H1 (cell line): ENCODE measurements at regions not wholly inside any gene's neighbourhood (a gene's known extent, or its start where the extent isn't known, plus 50 kb on each side); places are given as distances from the start of the nearest gene placed in this dataset.

ENCODE experiments used
- BCL11A ChIP-seq, 2 experiments: IDR thresholded peaks; one replicate each; pipeline ENCODE4 v1.6.1; 2011; ENCODE audit warnings: low read depth in 2 of 2, low read length in 2 of 2, mild to moderate bottlenecking in 2 of 2
- CBX5 ChIP-seq: fragments of 300-800, 300-1000 bp; sonication (generic); IDR thresholded peaks from 2 replicates; pipeline ENCODE4 v1.7.1; 2016; ENCODE audit warnings: antibody characterized with exemption, low read length, low read depth
- CBX8 ChIP-seq: fragments of 300-800, 300-1000 bp; sonication (generic); IDR thresholded peaks from 2 replicates; pipeline ENCODE4 v1.7.1; 2016; ENCODE audit warnings: low read depth, low read length, borderline replicate concordance
- CHD7 ChIP-seq: fragments of 300-600 bp; sonication (generic); IDR thresholded peaks from 2 replicates; pipeline ENCODE4 v1.7.1; 2012; ENCODE audit warnings: low read length, moderate library complexity, mild to moderate bottlenecking, inconsistent platforms; ENCODE audit not compliant: insufficient replicate concordance
- EP300 ChIP-seq, 2 experiments: IDR thresholded peaks; 1 replicate in 1 of 2; 2 replicates in 1 of 2; pipeline ENCODE4 v1.6.1; 2011 to 2012; ENCODE audit warnings: low read depth in 2 of 2, low read length in 2 of 2, mild to moderate bottlenecking in 2 of 2, borderline replicate concordance in 1 of 2, inconsistent platforms in 1 of 2, moderate library complexity in 1 of 2
- FOSL1 ChIP-seq: IDR thresholded peaks from 2 replicates; pipeline ENCODE4 v1.6.1; 2011; ENCODE audit warnings: mild to moderate bottlenecking, low read depth, low read length, moderate library complexity; ENCODE audit not compliant: insufficient read depth
- JUN ChIP-seq: IDR thresholded peaks from 2 replicates; pipeline ENCODE4 v1.6.1; 2011; ENCODE audit warnings: low read depth, mild to moderate bottlenecking, improper control_type of control experiment, low read length
- KDM4A ChIP-seq: IDR thresholded peaks from one replicate; pipeline ENCODE4 v1.7.1; 2012; ENCODE audit warnings: low read depth, mild to moderate bottlenecking, moderate library complexity, low read length, inconsistent platforms; ENCODE audit not compliant: severe bottlenecking
- KDM5A ChIP-seq: fragments of 200-600 bp; IDR thresholded peaks from 2 replicates; pipeline ENCODE4 v1.7.1; 2012; ENCODE audit warnings: mild to moderate bottlenecking, low read length, inconsistent platforms, mixed read lengths
- MAFK ChIP-seq: IDR thresholded peaks from 2 replicates; pipeline ENCODE4 v1.6.1; 2012; ENCODE audit warnings: low read depth, mild to moderate bottlenecking, improper control_type of control experiment, low read length
- NRF1 ChIP-seq: IDR thresholded peaks from 2 replicates; pipeline ENCODE4 v1.6.1; 2011; ENCODE audit warnings: mild to moderate bottlenecking, low read depth, low read length, improper control_type of control experiment
- SP1 ChIP-seq: IDR thresholded peaks from 2 replicates; pipeline ENCODE4 v1.6.1; 2011; ENCODE audit warnings: low read depth, low read length
- YY1 ChIP-seq: IDR thresholded peaks from 2 replicates; pipeline ENCODE4 v1.6.1; 2011; ENCODE audit warnings: low read depth, mild to moderate bottlenecking, low read length

- TF ChIP-seq CHD7 = no peak
- TF ChIP-seq EP300 (IDR thresholded peaks at IDR 0.05; ENCODE audit: borderline replicate concordance in 1 of 2, low read depth in 2 of 2, low read length in 2 of 2) = no peak
- no peak for TF ChIP-seq KDM5A
- no peak for TF ChIP-seq FOSL1
- no peak for TF ChIP-seq JUN
- no peak for TF ChIP-seq SP1
- TF ChIP-seq BCL11A (IDR thresholded peaks at IDR 0.05; ENCODE audit: low read depth in 2 of 2, low read length in 2 of 2) = no peak
- TF ChIP-seq CBX8 = no peak
- TF ChIP-seq KDM4A = no peak
- no peak for TF ChIP-seq CBX5
- TF ChIP-seq YY1 = no peak
- TF ChIP-seq MAFK = no peak
- no peak for TF ChIP-seq NRF1
These were observed 1254.4 kb upstream of the PHF14 start (continued) for GRCh38 chr7:9719303-9719702.
